HEK293T (cell line): ENCODE measurements at regions not wholly inside any gene's neighbourhood (a gene's known extent, or its start where the extent isn't known, plus 50 kb on each side); places are given as distances from the start of the nearest gene placed in this dataset.

Source experiments
- ARNT ChIP-seq: fragments of 450-650 bp; IDR thresholded peaks from 2 replicates; pipeline ENCODE4 v1.6.1; 2017; ENCODE audit warnings: mild to moderate bottlenecking
- BHLHE40 ChIP-seq: fragments of 450-650 bp; IDR thresholded peaks from 2 replicates; pipeline ENCODE4 v1.6.1; 2016; ENCODE audit warnings: mild to moderate bottlenecking, moderate library complexity, borderline replicate concordance
- ELF4 ChIP-seq: fragments of 450-650 bp; IDR thresholded peaks from 2 replicates; pipeline ENCODE4 v1.6.1; 2017; ENCODE audit warnings: antibody characterized with exemption
- FOXA1 ChIP-seq: fragments of 450-650 bp; IDR thresholded peaks from 2 replicates; pipeline ENCODE4 v1.6.1; 2016; ENCODE audit warnings: mild to moderate bottlenecking
- FOXK2 ChIP-seq: fragments of 450-650 bp; IDR thresholded peaks from 2 replicates; pipeline ENCODE4 v1.6.1; 2016; ENCODE audit warnings: mild to moderate bottlenecking
- FOXM1 ChIP-seq: fragments of 450-650 bp; IDR thresholded peaks from 2 replicates; pipeline ENCODE4 v1.6.1; 2017; ENCODE audit warnings: mild to moderate bottlenecking, borderline replicate concordance
- L3MBTL2 ChIP-seq: fragments of 450-650 bp; conservative IDR thresholded peaks from 2 replicates; pipeline ENCODE4 v1.6.1; 2016; ENCODE audit warnings: mild to moderate bottlenecking
- NFRKB ChIP-seq: fragments of 450-650 bp; IDR thresholded peaks from 2 replicates; pipeline ENCODE4 v1.6.1; 2016; ENCODE audit warnings: mild to moderate bottlenecking, moderate library complexity
- PKNOX1 ChIP-seq: fragments of 450-650 bp; IDR thresholded peaks from 2 replicates; pipeline ENCODE4 v1.6.1; 2016
- SP1 ChIP-seq: fragments of 450-650 bp; IDR thresholded peaks from 2 replicates; pipeline ENCODE4 v1.6.1; 2017
- ZNF384 ChIP-seq: fragments of 450-650 bp; IDR thresholded peaks from 2 replicates; pipeline ENCODE4 v1.6.1; 2016

DNA sequence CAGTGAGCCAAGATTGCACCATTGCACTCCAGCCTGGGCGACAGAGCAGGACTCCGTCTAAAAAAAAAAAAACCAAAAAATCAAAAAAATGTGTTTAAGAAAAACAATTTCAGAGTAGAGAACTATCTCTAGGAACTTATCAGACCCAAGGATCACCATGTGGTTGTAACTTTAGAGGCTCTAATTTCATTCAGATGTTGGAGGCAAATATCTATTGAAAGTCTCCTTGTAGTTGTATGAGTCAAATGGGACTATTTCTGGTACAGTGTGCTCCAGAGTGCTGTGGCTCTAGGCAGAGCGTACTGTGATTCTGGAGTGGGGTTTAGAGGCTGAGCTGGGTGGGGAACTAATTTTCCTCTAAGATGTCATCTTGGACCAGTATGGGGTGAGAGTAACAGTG is 398.7 kb downstream of the SHQ1 start:
- TF ChIP-seq L3MBTL2 (no peak), SP1 (no peak), FOXK2 (no peak), NFRKB (no peak), FOXM1 (no peak), PKNOX1 (no peak), ZNF384 (no peak), ARNT (no peak), BHLHE40 (no peak), FOXA1 (no peak), ELF4 (no peak)
